HG03575 (cell line): ENCODE measurements at regions not wholly inside any gene's neighbourhood (a gene's known extent, or its start where the extent isn't known, plus 50 kb on each side); places are given as distances from the start of the nearest gene placed in this dataset.
"Not testable (repeated sequence)": the region's sequence is repeated elsewhere in the genome, so short reads cannot be mapped to it uniquely, and the experiment has no call there.

ENCODE experiments used
- ATAC-seq: cut with Tn5 transposase; IDR thresholded peaks from one replicate; pipeline ENCODE4 v1.9.1; 2021; ENCODE audit not compliant: unreplicated experiment, insufficient number of reproducible peaks, low FRiP score; ENCODE audit errors: extremely low read depth

- ATAC-seq: no peak
Observed at GRCh38 chr15:89021224-89021623, 67.0 kb upstream of the ABHD2 start.

GRCh38 chr15:89021886-89022285 lies 66.4 kb upstream of the ABHD2 start:
- not testable (repeated sequence) for ATAC-seq

DNA sequence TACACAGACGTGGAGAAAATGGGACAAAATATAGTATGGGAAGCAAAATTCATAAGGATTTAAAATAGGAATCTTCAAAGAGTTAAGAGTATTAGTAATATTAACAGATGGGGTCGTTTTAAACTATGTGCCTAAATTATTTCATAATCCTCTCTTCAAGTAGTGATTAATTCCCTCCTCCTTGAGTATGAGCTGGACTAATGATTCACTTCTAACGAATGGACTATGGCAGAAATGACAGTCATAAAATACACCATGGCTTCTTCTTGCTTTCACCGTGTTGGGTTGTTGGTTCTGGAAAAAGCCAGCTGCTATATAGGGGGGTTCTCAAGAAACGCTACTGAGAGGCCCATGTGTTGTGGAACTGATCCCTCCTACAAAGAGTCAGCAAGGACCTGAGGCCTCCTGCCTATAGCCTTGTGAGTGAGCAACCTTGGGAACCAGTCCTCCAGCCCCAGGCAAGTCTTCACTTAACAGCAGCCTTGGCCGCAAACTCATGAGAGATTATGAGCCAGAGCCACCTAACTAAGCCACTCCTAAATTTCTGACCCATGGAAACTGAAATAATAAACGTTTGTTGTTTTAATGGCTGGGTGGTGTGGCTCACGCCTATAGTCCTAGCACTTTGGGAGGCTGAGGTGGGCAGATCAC lies 64.8 kb upstream of the ABHD2 start:
- ATAC-seq: no peak

DNA sequence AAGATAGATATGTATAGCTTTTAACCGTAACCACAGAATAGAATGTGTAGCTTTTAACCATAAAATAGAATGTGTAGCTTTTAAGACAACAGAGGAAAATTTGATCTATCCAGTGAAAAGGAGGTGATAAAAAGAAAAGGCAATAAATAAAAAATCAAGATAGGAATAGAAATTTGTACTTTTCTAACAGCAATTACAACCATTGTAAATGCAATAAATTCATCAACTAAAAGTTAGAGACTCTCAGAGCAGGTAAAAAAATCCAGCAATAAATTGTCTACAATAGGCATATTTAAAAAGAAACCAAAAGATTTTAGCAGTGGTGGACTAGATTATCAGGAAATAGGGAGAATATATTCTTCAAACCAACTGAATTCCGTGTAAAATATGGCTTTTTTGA lies 63.8 kb upstream of the ABHD2 start:
- no peak for ATAC-seq

- ATAC-seq: no peak
Observed at GRCh38 chr15:89026167-89026566, 62.1 kb upstream of the ABHD2 start.

- ATAC-seq: no peak
Observed at GRCh38 chr15:89028036-89028435, 60.2 kb upstream of the ABHD2 start.

GRCh38 chr15:89030311-89030710 lies 57.9 kb upstream of the ABHD2 start:
- no peak for ATAC-seq

GRCh38 chr15:89031637-89032285 lies 56.5 kb upstream of the ABHD2 start:
- ATAC-seq: not testable (repeated sequence)

DNA sequence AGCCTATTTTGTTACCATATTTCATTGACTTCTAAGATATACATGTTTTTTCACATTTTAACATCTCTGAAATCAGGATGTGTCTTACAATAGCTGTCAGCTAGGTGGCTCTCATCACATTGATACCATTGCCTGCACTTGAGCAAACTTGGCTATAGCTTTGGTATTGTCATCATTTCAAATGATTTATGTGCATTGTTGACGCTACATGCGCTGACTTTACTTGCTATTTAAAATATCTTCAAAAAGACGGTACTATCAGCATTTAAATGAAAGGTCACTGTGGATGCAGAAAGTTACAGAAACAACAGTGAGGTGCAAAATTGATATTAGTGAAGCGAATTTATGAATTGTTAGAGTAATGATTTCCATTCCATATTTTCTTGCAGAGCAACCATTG lies 54.0 kb upstream of the ABHD2 start:
- no peak for ATAC-seq

DNA sequence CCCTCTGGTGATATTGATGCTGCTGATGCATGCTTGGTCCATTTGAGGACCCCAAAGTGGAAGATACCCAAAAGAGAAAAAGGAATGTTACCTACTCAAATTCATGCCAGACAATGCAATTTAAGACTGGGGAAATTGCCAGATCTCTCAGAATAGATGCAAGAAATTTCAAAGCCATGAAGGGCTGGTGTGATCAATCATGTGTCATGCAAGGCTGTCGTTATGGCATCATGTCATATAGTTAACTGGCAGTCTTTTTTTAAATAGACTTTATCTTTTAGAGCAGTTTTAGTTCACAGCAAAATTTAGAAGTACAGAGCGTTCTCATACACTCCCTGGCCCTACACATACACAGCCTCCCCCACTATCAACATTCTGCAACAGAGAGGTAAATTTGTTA lies 53.1 kb upstream of the ABHD2 start:
- no peak for ATAC-seq

DNA sequence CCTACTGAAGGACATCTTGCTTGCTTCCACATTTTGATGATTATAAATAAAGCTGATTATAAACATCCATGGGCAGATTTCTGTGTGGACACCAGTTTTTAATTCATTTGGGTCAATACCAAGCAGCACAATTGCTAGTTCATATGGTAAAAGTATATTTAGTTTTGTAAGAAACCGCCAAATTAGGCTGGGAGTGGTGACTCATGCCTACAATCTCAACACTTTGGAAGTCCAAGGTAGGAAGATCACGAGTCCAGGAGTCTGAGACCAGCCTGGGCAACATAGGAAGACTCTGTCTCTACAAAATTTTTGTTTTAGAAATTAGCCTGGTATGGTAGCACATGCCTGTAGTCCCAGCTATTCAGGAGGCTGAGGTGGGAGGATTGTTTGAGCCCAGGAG lies 52.6 kb upstream of the ABHD2 start:
- no peak for ATAC-seq

- ATAC-seq: no peak
Observed at GRCh38 chr15:89038146-89038545, 50.1 kb upstream of the ABHD2 start.
